GM19452 (cell line): ENCODE measurements at regions not wholly inside any gene's neighbourhood (a gene's known extent, or its start where the extent isn't known, plus 50 kb on each side); places are given as distances from the start of the nearest gene placed in this dataset.

Source experiments
- ATAC-seq: cut with Tn5 transposase; IDR thresholded peaks from one replicate; pipeline ENCODE4 v1.9.1; 2021; ENCODE audit not compliant: unreplicated experiment

GRCh38 chr5:112653638-112654205 lies 84.0 kb upstream of the APC start:
- ATAC-seq: no peak

DNA sequence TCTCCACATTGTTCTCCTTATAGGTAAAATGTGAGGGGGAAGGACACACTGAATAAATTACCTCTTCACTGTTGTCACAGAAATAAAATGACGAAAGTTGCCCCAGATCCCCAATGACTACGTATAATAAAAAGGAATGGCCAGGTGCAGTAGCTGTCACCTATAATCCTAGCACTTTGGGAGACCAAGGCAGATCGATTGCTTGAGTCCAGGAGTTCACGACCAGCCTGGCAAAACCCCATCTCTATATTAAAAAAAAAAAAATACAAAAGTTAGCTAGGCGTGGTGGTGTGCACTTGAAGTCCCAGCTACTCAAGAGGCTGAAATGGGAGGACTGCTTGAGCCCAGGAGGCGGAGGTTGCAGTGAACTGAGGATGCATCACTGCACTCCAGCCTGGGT lies 82.2 kb upstream of the APC start:
- no peak for ATAC-seq

- no peak for ATAC-seq
Observed at GRCh38 chr5:112656451-112656850, 81.2 kb upstream of the APC start.

DNA sequence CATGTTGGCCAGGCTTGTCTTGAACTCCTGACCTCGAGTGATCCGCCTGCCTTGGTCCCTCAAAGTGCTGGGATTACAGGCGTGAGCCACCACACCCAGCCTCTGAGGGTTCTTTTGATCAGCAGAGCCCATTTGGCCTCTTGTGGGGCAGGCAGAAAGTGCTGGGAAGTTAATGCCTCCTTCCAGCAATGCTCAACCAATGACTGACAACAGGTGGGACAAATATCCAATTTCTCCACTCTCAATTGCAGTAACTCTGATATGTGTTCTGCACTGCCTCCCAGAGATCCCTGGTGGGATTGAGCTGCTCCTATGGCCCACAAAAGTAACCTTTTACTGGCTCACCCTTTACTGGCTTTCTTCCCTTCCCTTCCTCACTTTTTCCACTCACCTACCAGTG lies 79.9 kb upstream of the APC start:
- ATAC-seq: no peak

DNA sequence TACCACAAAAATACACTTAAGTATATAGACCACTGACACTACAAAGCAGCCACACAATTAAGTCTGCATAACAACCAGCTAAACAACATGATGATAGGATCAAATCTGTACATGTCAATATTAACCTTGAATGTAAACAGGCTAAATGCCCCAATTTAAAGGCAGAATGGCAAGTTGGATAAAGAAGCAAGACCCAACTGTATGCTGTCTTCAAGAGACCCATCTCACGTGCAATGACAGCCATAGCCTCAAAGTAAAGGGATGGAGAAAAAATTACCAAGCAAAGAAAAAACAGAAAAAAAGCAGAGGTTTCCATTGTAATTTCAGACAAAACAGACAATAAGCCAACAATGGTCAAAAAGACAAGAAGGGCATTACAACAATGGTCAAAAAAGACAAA lies 77.3 kb upstream of the APC start:
- no peak for ATAC-seq

DNA sequence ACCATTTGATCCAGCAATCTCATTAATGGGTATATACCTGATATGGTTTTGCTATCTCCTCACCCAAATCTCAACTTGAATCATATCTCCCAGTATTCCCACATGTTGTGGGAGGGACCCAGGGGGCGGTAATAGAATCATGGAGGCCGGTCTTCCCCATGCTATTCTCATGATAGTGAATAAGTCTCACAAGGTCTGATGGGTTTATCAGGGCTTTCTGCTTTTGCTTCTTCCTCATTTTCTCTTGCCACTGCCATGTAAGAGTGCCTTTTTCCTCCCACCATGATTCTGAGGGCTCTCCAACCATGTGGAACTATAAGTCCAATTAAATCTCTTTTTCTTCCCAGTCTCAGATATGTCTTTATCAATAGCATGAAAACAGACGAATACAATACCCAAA lies 74.5 kb upstream of the APC start:
- no peak for ATAC-seq

DNA sequence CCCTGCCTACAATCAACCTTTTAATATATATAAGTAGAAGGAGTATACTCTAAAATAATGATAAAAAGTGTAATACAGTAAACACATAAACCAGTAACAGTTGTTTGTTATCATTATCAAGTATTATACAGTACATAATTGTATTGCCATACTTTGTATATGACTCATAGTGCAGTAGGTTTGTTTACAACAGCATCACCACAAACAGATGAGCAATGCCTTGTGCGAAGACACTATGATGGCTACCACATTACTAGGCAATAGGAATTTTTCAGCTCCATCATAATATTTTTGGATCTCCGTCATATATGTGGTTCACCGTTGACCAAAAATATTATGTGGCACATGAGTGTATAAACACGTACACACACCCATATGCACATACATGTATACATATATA lies 69.7 kb upstream of the APC start:
- ATAC-seq: no peak

- ATAC-seq: no peak
Observed at GRCh38 chr5:112668911-112669310, 68.8 kb upstream of the APC start.

GRCh38 chr5:112669328-112669963 lies 68.2 kb upstream of the APC start:
- ATAC-seq: no peak

- no peak for ATAC-seq
Observed at GRCh38 chr5:112671687-112672086, 66.0 kb upstream of the APC start.

DNA sequence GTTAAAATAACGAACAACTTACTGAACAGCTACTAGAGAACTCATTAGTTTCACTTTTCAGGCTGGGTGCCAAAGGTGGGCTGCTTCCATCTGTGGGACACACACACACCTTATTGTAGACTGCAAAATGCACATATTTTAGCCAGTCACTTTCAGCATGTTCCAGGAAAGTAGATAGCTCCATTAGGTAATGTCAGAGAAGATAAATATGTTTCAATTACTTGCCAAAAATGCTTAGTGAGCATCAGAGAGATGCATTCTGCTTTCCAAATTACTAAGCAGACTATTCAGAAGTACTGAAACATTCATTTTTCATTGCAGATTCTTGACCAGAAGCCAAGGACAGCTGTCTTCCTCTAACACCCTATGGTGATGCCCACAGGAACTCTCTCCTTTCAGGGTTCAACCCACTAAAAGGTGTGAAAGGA lies 56.2 kb upstream of the APC start:
- ATAC-seq: peak; percentile 69

DNA sequence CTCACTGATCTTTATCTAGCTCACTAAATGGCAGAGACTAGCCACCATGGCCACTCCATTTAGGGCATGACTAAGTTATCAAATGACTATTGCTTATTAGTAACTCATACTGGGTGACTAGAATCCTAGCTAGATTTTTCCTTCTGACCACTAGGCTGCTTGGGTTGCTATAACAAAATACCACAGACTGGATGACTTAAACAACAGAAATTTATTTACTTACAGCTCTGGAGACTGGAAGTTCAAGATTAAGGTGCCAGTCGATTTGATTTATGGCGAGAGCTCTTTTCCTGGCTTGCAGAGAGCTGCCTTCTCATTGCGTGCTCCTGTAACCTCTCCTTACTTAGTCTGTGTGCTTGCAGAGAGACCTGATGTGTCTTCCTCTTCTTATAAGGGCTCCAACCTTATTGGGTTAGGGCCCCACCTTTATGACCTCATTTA lies 55.0 kb upstream of the APC start:
- no peak for ATAC-seq

DNA sequence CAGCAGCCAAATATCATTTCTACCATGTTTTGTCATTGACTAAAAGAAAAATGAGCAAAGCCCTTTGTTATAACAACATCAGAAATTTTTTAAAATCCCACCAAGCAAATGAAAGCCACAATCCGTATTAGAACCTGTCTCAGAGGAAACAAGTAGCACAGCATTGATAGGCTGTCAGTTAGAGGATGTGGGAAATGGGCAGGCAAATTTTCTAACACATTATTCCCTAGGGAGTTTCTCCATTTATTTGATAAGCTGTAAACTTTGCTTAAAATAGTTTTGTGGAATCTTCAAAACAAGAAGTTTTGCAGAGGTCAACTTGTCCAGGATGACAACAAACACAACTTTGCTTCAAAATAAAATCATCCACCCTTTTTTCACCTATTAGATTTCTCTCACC lies 53.6 kb upstream of the APC start:
- ATAC-seq: peak; percentile 47

DNA sequence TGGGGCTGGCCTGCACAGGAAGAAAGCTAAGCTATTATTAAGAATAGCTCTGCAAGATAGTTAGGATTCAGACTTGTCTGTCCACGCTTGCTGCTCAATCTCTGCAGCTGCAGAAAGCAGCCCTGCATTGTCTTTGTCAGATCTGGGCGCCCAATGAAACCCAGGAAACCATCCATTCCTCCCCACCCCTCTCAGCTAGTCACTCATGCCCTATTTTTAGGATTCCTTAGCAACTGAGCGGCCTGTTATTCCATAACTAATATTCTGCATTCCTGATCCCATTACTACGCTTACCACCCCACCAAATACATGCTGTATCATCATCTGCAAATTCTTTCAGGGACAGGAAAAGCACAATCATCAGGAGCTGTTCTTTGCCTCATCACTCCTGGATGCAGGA lies 52.9 kb upstream of the APC start:
- peak; percentile 5 for ATAC-seq

DNA sequence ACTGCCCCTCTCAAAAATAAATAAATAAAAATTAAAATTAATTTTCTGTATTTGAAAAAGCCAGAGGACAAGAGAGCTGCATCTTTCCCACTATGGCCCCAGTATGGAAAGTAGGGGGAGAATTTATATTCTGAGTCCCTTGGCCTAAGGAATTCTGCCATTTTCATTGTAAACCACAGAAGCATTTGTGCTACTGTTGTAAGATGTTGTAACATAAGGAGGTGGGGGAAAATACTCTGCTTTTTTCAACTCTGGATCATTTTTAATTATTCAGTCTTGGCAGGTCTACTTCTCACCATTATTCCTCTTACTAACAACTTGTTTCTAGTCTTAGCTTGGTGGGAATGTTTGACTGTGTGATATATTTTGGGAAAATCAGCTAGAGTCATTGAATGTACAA lies 52.3 kb upstream of the APC start:
- ATAC-seq: no peak

GRCh38 chr5:112685931-112686330 lies 51.8 kb upstream of the APC start:
- ATAC-seq: no peak

GRCh38 chr5:112686675-112687074 lies 51.0 kb upstream of the APC start:
- no peak for ATAC-seq

DNA sequence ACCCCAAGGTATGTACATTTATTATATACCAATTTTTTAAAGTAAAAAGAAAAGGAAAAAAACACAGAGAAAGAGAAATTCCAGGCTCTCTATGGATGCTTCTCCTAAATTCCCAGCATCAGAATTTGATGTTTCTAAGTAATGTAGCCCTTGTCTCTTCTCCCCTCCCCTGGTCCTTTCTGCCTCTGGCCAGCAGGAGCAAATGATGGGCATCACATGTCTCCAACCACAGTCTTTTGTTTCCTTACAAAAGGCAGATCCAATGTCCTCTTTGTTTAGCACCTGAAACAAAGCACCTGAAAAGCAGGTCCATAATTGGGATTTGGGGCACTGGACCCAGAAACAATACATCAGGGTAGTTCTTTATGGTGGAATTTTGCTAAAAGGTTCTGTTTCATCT lies 50.4 kb upstream of the APC start:
- ATAC-seq: no peak
